HCT116 (cell line): ENCODE measurements at regions not wholly inside any gene's neighbourhood (a gene's known extent, or its start where the extent isn't known, plus 50 kb on each side); places are given as distances from the start of the nearest gene placed in this dataset.
"Not testable (repeated sequence)": the region's sequence is repeated elsewhere in the genome, so short reads cannot be mapped to it uniquely, and the experiment has no call there.

Experiments used
- ATAC-seq: fragments of 200-7000 bp; cut with Tn5 transposase; 2 replicates; pipeline ENCODE4 v1.9.1; 2020; ENCODE audit warnings: mild to moderate bottlenecking, moderate library complexity
- BruUV-seq: library from RNA; stranded (reverse); fragments of 400-500 nt; replicated peaks from 2 replicates; lab custom pipeline; 2021; lab: Mats Ljungman, UMichigan
- CTCF ChIA-PET: fragments of 300-600 bp; sonication (Branson Sonifier 250); formaldehyde crosslinking; loops from one replicate; lab custom pipeline; 2021; ENCODE audit warnings: antibody characterized with exemption; lab: Charles Lee
- POLR2A ChIA-PET: fragments of 300-600, 350-600 bp; sonication (Branson Sonifier 250); formaldehyde crosslinking; loops from one replicate; lab custom pipeline; 2021; ENCODE audit warnings: antibody characterized with exemption; lab: Charles Lee
- RAD21 ChIA-PET, 2 experiments: fragments of 300-600 bp; sonication (Branson Sonifier 250); formaldehyde crosslinking; loops; one replicate each; lab custom pipeline; 2023; ENCODE audit warnings: low total read pairs in 2 of 2; ENCODE audit not compliant: uncharacterized antibody in 2 of 2, unreplicated experiment in 2 of 2, low non-redundant PET in 1 of 2; lab: Charles Lee
- DNase-seq: peaks from one replicate; pipeline ENCODE4 v3.0.0-alpha.2; 2010; ENCODE audit warnings: low read depth, low spot score
- H2AFZ ChIP-seq: fragments of 200-600 bp; shearing (Covaris generic), sonication (generic); 2 replicates; pipeline ENCODE4 v1.6.1; 2017; ENCODE audit warnings: low read depth, mixed run types, mixed read lengths, antibody characterized with exemption, low read length; ENCODE audit not compliant: poor library complexity, severe bottlenecking
- H3K27ac ChIP-seq: 2 replicates; pipeline ENCODE4 v1.5.1; 2012; ENCODE audit warnings: low read depth, low read length
- H3K27me3 ChIP-seq: fragments of 200-600 bp; sonication (generic); 2 replicates; pipeline ENCODE4 v1.6.1; 2016; ENCODE audit warnings: mixed run types, low read length, mixed read lengths; ENCODE audit not compliant: insufficient read depth
- H3K36me3 ChIP-seq, 2 experiments: fragments of 200-500 bp in 1 of 2; fragments of 200-600 bp in 1 of 2; sonication (Bioruptor generic) in 1 of 2; sonication (generic) in 1 of 2; 2 replicates each; pipeline versions ENCODE4 v1.5.1 to v1.6.1; 2014 to 2016; ENCODE audit warnings: low read length in 2 of 2, inconsistent platforms in 1 of 2, mixed read lengths in 1 of 2, mixed run types in 1 of 2; ENCODE audit not compliant: insufficient read depth in 2 of 2, control insufficient read depth in 1 of 2
- H3K4me1 ChIP-seq, 2 experiments: fragments of 200-600 bp in 1 of 2; sonication (generic) in 1 of 2; 2 replicates each; pipeline versions ENCODE4 v1.5.1 to v1.6.1; 2012 to 2017; ENCODE audit warnings: low read length in 2 of 2, inconsistent platforms in 1 of 2, mild to moderate bottlenecking in 1 of 2, mixed read lengths in 1 of 2, mixed run types in 1 of 2, moderate library complexity in 1 of 2; ENCODE audit not compliant: insufficient read depth in 2 of 2, control insufficient read depth in 1 of 2
- H3K4me2 ChIP-seq: fragments of 200-600 bp; sonication (generic); 2 replicates; pipeline ENCODE4 v1.6.1; 2017; ENCODE audit warnings: mixed run types, low read length, mixed read lengths
- H3K4me3 ChIP-seq, 2 experiments: fragments of 200-600 bp in 1 of 2; sonication (generic) in 1 of 2; replicated peaks in 1 of 2; 2 replicates each; pipeline ENCODE4 v1.5.1; 2011 to 2016; ENCODE audit warnings: low read length in 2 of 2, control low read depth in 1 of 2, low read depth in 1 of 2, mild to moderate bottlenecking in 1 of 2, mixed read lengths in 1 of 2, mixed run types in 1 of 2
- H3K79me2 ChIP-seq: fragments of 200-600 bp; sonication (generic); 2 replicates; pipeline ENCODE4 v1.6.1; 2017; ENCODE audit warnings: mild to moderate bottlenecking, mixed run types, low read length, moderate library complexity, mixed read lengths; ENCODE audit not compliant: insufficient read depth
- H3K9ac ChIP-seq: fragments of 200-600 bp; sonication (generic); 2 replicates; pipeline ENCODE4 v1.6.1; 2016; ENCODE audit warnings: low read length, mixed read lengths
- H3K9me2 ChIP-seq: fragments of 200-600 bp; sonication (generic), shearing (Covaris generic); 2 replicates; pipeline ENCODE4 v1.6.1; 2017; ENCODE audit warnings: mixed run types, mild to moderate bottlenecking, moderate library complexity; ENCODE audit not compliant: insufficient read depth
- H3K9me3 ChIP-seq, 2 experiments: fragments of 200-500 bp in 1 of 2; fragments of 200-600 bp in 1 of 2; sonication (Bioruptor generic) in 1 of 2; sonication (generic) in 1 of 2; 2 replicates each; pipeline ENCODE4 v1.6.1; 2014 to 2017; ENCODE audit warnings: low read length in 2 of 2, mixed read lengths in 2 of 2, inconsistent platforms in 1 of 2, low read depth in 1 of 2, mild to moderate bottlenecking in 1 of 2, mixed run types in 1 of 2, moderate library complexity in 1 of 2; ENCODE audit not compliant: control insufficient read depth in 1 of 2, insufficient read depth in 1 of 2
- H4K20me1 ChIP-seq: fragments of 200-600 bp; sonication (generic), shearing (Covaris generic); 2 replicates; pipeline ENCODE4 v1.6.1; 2017; ENCODE audit warnings: mixed run types, mild to moderate bottlenecking, moderate library complexity; ENCODE audit not compliant: insufficient read depth
- ATF3 ChIP-seq: IDR thresholded peaks from 2 replicates; pipeline ENCODE4 v1.6.1; 2012
- CTCF ChIP-seq, 3 experiments: fragments of 200-600 bp in 1 of 3; sonication (generic) in 1 of 3; IDR thresholded peaks in 2 of 3; conservative IDR thresholded peaks in 1 of 3; 2 replicates each; pipeline ENCODE4 v1.5.1; 2012 to 2017; ENCODE audit warnings: low read depth in 2 of 3, low read length in 2 of 3, antibody characterized with exemption in 1 of 3, borderline replicate concordance in 1 of 3, control low read depth in 1 of 3, mild to moderate bottlenecking in 1 of 3, mixed read lengths in 1 of 3, mixed run types in 1 of 3, moderate library complexity in 1 of 3; ENCODE audit not compliant: insufficient read depth in 1 of 3
- EGR1 ChIP-seq: IDR thresholded peaks from 2 replicates; pipeline ENCODE4 v1.6.1; 2012; ENCODE audit warnings: low read depth
- EZH2 ChIP-seq: fragments of 200-600 bp; sonication (generic); IDR thresholded peaks from 2 replicates; pipeline ENCODE4 v1.6.1; 2017; ENCODE audit warnings: antibody characterized with exemption, mixed run types
- POLR2AphosphoS5 ChIP-seq: IDR thresholded peaks from 2 replicates; pipeline ENCODE4 v1.6.1; 2011; ENCODE audit warnings: mild to moderate bottlenecking, low read depth, low read length, moderate library complexity
- RAD21 ChIP-seq: IDR thresholded peaks from 2 replicates; pipeline ENCODE4 v1.6.1; 2012; ENCODE audit warnings: low read depth, mild to moderate bottlenecking
- REST ChIP-seq: IDR thresholded peaks from 2 replicates; pipeline ENCODE4 v1.6.1; 2012; ENCODE audit warnings: low read depth
- SP1 ChIP-seq: IDR thresholded peaks from 2 replicates; pipeline ENCODE4 v1.6.1; 2012; ENCODE audit warnings: low read depth
- YY1 ChIP-seq: IDR thresholded peaks from 2 replicates; pipeline ENCODE4 v1.6.1; 2011; ENCODE audit warnings: low read length, low read depth, moderate library complexity, mild to moderate bottlenecking; ENCODE audit not compliant: insufficient replicate concordance; ENCODE audit errors: extremely low read depth
- intact Hi-C: fragments of 100-400 bp; cut with micrococcal nuclease; formaldehyde crosslinking; loops from 2 replicates; pipeline ENCODE4 v1.10.0; 2022

GRCh38 chr5:111922344-111922743, 165.3 kb upstream of the NREP start:
- intact Hi-C loops, result no loop called here
- Histone ChIP-seq H3K4me3 (no peak overlapping the region), H3K79me2 (no peaks in the 10 kb centered on the region), H3K9me3 (no peaks in the 10 kb centered on the region), H3K4me2 (no peak overlapping the region)
- no peak for DNase-seq
- RAD21 ChIA-PET, result no interaction called here
- TF ChIP-seq YY1 (no peak), EZH2 (no peak), SP1 (no peak), POLR2AphosphoS5 (no peak), CTCF (IDR thresholded peaks at IDR 0.05 in 2 of 3, conservative IDR thresholded peaks at IDR 0.05 in 1 of 3; ENCODE audit: borderline replicate concordance in 1 of 3, insufficient read depth in 1 of 3, low read depth in 2 of 3, low read length in 2 of 3) (no peak), EGR1 (no peak), ATF3 (no peak), REST (no peak), RAD21 (no peak)
- TF ChIP-seq, all 23 proteins: peak for 0
- no peaks in the 10 kb centered on the region for H3K36me3 ChIP-seq
- BruUV-seq, result no TSS peak
- H2AFZ ChIP-seq, result no peak overlapping the region
- no peaks in the 10 kb centered on the region for H3K4me1 ChIP-seq
- H3K9me2 ChIP-seq, result no peaks in the 10 kb centered on the region
- H4K20me1 ChIP-seq, result no peaks in the 10 kb centered on the region
- H3K27me3 ChIP-seq, result no peaks in the 10 kb centered on the region
- no peak overlapping the region for H3K27ac ChIP-seq
- H3K9ac ChIP-seq, result no peak overlapping the region
- CTCF ChIA-PET, result no interaction called here
- POLR2A ChIA-PET, result no interaction called here
- no peak for ATAC-seq

GRCh38 chr5:111921691-111922090, 164.7 kb upstream of the NREP start:
- POLR2A ChIA-PET, H4K20me1 ChIP-seq, H3K27ac ChIP-seq, H2AFZ ChIP-seq, H3K4me2 ChIP-seq, H3K9me3 ChIP-seq, H3K79me2 ChIP-seq, H3K9ac ChIP-seq, H3K27me3 ChIP-seq, H3K36me3 ChIP-seq, H3K4me1 ChIP-seq, H3K4me3 ChIP-seq, H3K9me2 ChIP-seq, RAD21 ChIA-PET, intact Hi-C loops, BruUV-seq, ATAC-seq, CTCF ChIA-PET, DNase-seq: not testable (repeated sequence)
